ENCODE measurements at regions not wholly inside any gene's neighbourhood (a gene's known extent, or its start where the extent isn't known, plus 50 kb on each side); places are given as distances from the start of the nearest gene placed in this dataset.

DNA sequence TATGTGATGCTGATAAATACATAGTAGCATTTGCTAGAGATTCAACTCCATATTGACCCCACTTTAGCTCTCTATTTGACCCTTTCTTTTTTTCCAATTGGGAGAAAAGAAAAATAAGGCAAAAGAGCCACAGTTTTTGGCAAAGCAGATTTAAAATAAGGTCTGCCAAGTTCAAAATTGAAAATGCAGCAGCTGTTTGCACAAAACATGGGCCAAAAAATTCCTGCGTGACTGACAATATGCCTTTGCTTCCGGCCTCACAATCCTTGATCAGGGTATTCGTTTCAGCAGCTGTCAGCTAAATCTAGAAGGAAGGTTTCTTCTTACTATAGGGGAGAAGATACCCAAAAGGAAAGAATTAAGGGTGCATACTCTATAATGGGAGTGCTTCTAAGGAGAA lies 563.5 kb upstream of the CCDC54 start:
- no peak for DNase-seq (ENCODE audit: extremely low spot score)
- H3K4me1 ChIP-seq, result peaks cover 6 to 12% (median 7%) of the 10 kb centered on the region in 4 donors
- H3K27me3 ChIP-seq, result no peaks in the 10 kb centered on the region
- no peaks in the 10 kb centered on the region for H3K36me3 ChIP-seq
- 49% methylated on average over 3 of the region's 3 CpGs for WGBS
- H3K27ac ChIP-seq (replicated peaks in 1 of 4), result no peak overlapping the region
- intact Hi-C loops (cut with DNase I), result no loop called here
- TF ChIP-seq EP300 (IDR thresholded peaks at IDR 0.05), result no peak
- TF ChIP-seq POLR2AphosphoS5 (IDR thresholded peaks at IDR 0.05), result no peak
- H3K9me3 ChIP-seq, result no peaks in the 10 kb centered on the region
- H3K4me3 ChIP-seq, result no peak overlapping the region

DNA sequence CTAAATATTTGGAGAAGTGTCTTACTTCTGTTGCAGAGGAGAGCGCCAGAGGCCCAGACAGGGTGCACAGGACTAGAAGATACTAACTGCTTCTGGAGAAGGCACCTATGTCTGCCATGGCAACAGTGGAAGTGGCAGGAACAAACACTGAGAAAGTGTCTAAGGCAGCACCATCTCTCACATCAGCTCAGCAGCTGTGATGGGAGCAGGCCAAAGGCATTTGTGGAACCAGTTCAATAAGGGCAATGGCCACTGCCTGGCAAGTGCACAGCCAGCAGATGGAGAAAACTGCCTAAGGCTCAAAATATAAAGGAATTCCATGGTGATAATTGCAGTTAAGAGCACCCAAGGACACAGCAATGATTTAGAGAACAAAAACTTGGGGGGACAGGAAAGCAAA lies 563.0 kb upstream of the CCDC54 start:
- intact Hi-C loops (cut with DNase I), result no loop called here
- Histone ChIP-seq H3K4me3 (no peak overlapping the region), H3K27ac (replicated peaks in 1 of 4) (no peak overlapping the region), H3K9me3 (no peaks in the 10 kb centered on the region), H3K36me3 (no peaks in the 10 kb centered on the region), H3K27me3 (no peaks in the 10 kb centered on the region), H3K4me1 (peaks cover 6 to 12% (median 7%) of the 10 kb centered on the region in 4 donors)
- no peak for DNase-seq (ENCODE audit: extremely low spot score)
- WGBS, result 80% methylated on average over 1 of the region's 1 CpG
- TF ChIP-seq EP300 (IDR thresholded peaks at IDR 0.05) (no peak), POLR2AphosphoS5 (IDR thresholded peaks at IDR 0.05) (no peak), POLR2A (IDR thresholded peaks at IDR 0.05; ENCODE audit: low read depth) (no peak)
- TF ChIP-seq, protein P1, sequence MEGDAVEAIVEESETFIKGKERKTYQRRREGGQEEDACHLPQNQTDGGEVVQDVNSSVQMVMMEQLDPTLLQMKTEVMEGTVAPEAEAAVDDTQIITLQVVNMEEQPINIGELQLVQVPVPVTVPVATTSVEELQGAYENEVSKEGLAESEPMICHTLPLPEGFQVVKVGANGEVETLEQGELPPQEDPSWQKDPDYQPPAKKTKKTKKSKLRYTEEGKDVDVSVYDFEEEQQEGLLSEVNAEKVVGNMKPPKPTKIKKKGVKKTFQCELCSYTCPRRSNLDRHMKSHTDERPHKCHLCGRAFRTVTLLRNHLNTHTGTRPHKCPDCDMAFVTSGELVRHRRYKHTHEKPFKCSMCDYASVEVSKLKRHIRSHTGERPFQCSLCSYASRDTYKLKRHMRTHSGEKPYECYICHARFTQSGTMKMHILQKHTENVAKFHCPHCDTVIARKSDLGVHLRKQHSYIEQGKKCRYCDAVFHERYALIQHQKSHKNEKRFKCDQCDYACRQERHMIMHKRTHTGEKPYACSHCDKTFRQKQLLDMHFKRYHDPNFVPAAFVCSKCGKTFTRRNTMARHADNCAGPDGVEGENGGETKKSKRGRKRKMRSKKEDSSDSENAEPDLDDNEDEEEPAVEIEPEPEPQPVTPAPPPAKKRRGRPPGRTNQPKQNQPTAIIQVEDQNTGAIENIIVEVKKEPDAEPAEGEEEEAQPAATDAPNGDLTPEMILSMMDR (IDR thresholded peaks at IDR 0.05), result no peak

DNA sequence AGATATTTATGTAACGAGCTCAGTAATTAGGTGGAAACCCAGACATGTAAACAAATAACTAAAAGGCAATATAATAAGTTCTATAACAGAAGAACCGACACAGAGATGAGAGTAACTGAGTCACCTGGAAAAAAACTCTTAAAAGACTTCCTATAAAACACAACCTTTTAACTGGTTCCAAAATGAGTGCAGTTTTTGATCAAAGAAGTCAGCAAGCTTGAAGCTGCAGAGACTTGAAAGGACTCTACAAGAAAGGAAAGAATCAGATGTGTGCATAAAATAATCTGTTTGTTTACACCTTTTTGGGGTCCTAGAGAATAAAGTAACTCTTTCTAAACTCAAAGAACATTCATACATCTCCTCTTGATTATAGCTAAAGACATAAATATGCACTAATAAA lies 560.4 kb upstream of the CCDC54 start:
- intact Hi-C loops (cut with DNase I), result no loop called here
- 77% methylated on average over 2 of the region's 2 CpGs for WGBS

DNA sequence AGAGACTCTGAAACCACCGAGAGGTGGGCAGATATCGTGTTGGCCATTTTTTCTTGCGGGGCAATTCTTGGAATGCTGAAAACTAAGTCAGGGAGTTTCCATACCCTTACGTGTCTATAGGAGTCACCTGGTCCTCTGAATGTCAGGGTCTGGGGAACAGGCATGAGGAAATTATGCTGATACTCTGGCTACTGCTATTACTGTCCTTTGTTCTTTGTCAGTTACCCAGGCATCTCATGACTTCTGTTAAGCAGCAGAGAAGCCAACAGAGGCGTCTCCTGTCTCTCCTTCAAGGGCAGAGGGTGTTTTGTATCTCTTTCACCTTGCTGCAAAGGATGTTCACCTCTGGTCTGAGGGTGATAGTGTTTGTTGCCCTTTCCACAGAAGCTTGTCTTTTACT lies 559.5 kb upstream of the CCDC54 start:
- intact Hi-C loops (cut with DNase I), result no loop called here
- Histone ChIP-seq H3K27me3 (no peaks in the 10 kb centered on the region), H3K36me3 (no peaks in the 10 kb centered on the region), H3K9me3 (no peaks in the 10 kb centered on the region), H3K4me3 (no peak overlapping the region), H3K27ac (replicated peaks in 1 of 4) (no peak overlapping the region), H3K4me1 (peaks cover 0 to 12% (median 7%) of the 10 kb centered on the region in 4 donors)
- TF ChIP-seq EP300 (IDR thresholded peaks at IDR 0.05), result no peak
- no peak for TF ChIP-seq POLR2AphosphoS5 (IDR thresholded peaks at IDR 0.05)
- TF ChIP-seq, protein P1 (IDR thresholded peaks at IDR 0.05), result no peak
- TF ChIP-seq POLR2A (IDR thresholded peaks at IDR 0.05; ENCODE audit: low read depth), result no peak
- no peak for DNase-seq (ENCODE audit: extremely low spot score)
- 85% methylated on average over 5 of the region's 5 CpGs for WGBS

More for the DNA sequence above, 560.4 kb upstream of the CCDC54 start:
- Histone ChIP-seq H3K9me3 (no peaks in the 10 kb centered on the region), H3K27ac (replicated peaks in 1 of 4) (no peak overlapping the region), H3K27me3 (no peaks in the 10 kb centered on the region), H3K36me3 (no peaks in the 10 kb centered on the region), H3K4me3 (no peak overlapping the region), H3K4me1 (peaks cover 0 to 12% (median 7%) of the 10 kb centered on the region in 4 donors)
- no peak for DNase-seq (ENCODE audit: extremely low spot score)
- TF ChIP-seq, protein P1 (IDR thresholded peaks at IDR 0.05), result no peak
- no peak for TF ChIP-seq POLR2A (IDR thresholded peaks at IDR 0.05; ENCODE audit: low read depth)
- no peak for TF ChIP-seq POLR2AphosphoS5 (IDR thresholded peaks at IDR 0.05)
- TF ChIP-seq EP300 (IDR thresholded peaks at IDR 0.05), result no peak

DNA sequence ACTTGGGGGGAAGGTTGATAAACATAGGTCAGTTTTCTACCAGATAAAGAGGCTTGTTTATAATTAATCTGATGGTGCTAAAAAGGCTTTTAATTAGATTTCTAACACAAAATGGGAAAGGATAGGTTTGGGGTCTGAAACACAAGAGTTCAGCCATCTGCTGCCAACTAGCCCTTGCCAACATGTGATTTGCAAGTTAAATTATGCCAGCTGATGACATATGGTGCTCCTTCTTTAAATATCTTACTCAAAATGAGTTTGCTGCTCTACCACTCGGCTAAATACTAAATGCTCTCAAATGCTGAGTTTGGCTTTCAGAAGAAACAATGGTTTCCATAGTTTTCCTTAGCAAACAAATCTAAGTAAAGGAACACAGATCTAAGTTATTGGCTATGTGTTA lies 557.8 kb upstream of the CCDC54 start:
- 62% methylated on average over 1 of the region's 1 CpG for WGBS
- no peak for DNase-seq (ENCODE audit: extremely low spot score)
- intact Hi-C loops (cut with DNase I), result no loop called here
- H3K4me3 ChIP-seq, result no peak overlapping the region
- no peaks in the 10 kb centered on the region for H3K9me3 ChIP-seq
- peaks cover 0 to 1% (median under 1%) of the 10 kb centered on the region in 4 donors for H3K4me1 ChIP-seq
- no peak overlapping the region for H3K27ac ChIP-seq (replicated peaks in 1 of 4)
- no peaks in the 10 kb centered on the region for H3K36me3 ChIP-seq
- H3K27me3 ChIP-seq, result no peaks in the 10 kb centered on the region
- TF ChIP-seq, protein P1 (IDR thresholded peaks at IDR 0.05), result no peak
- TF ChIP-seq POLR2AphosphoS5 (IDR thresholded peaks at IDR 0.05) (no peak), EP300 (IDR thresholded peaks at IDR 0.05) (no peak), POLR2A (IDR thresholded peaks at IDR 0.05; ENCODE audit: low read depth) (no peak)

Measured in esophagus muscularis mucosa (tissue), 4 donors.